ENCODE measurements at regions not wholly inside any gene's neighbourhood (a gene's known extent, or its start where the extent isn't known, plus 50 kb on each side); places are given as distances from the start of the nearest gene placed in this dataset.

- TF ChIP-seq CTCF (IDR thresholded peaks at IDR 0.05; ENCODE audit: low read depth, low read length, missing input control) = no peak
- TF ChIP-seq JUND (IDR thresholded peaks at IDR 0.05) = no peak
- TF ChIP-seq GABPA (IDR thresholded peaks at IDR 0.05 in 1 of 2, conservative IDR thresholded peaks at IDR 0.05 in 1 of 2) = no peak
- no peak for TF ChIP-seq MAX (IDR thresholded peaks at IDR 0.05)
- TF ChIP-seq YY1 (IDR thresholded peaks at IDR 0.05) = no peak
- TF ChIP-seq REST (IDR thresholded peaks at IDR 0.05) = no peak
- no peak for TF ChIP-seq ZBTB33 (IDR thresholded peaks at IDR 0.05)
- TF ChIP-seq TAF1 (conservative IDR thresholded peaks at IDR 0.05) = no peak
- TF ChIP-seq SP1 (IDR thresholded peaks at IDR 0.05) = no peak
- no peak for TF ChIP-seq RAD21 (IDR thresholded peaks at IDR 0.05)
- no peak for TF ChIP-seq FOXA2 (IDR thresholded peaks at IDR 0.05)
Measured at GRCh38 chr3:102339671-102340070, 95.1 kb upstream of the ZPLD1 start.
